HG03159 (cell line): ENCODE measurements at regions not wholly inside any gene's neighbourhood (a gene's known extent, or its start where the extent isn't known, plus 50 kb on each side); places are given as distances from the start of the nearest gene placed in this dataset.

Experiments used
- ATAC-seq: cut with Tn5 transposase; IDR thresholded peaks from one replicate; pipeline ENCODE4 v1.9.1; 2021; ENCODE audit warnings: mild to moderate bottlenecking, moderate library complexity; ENCODE audit not compliant: unreplicated experiment

DNA sequence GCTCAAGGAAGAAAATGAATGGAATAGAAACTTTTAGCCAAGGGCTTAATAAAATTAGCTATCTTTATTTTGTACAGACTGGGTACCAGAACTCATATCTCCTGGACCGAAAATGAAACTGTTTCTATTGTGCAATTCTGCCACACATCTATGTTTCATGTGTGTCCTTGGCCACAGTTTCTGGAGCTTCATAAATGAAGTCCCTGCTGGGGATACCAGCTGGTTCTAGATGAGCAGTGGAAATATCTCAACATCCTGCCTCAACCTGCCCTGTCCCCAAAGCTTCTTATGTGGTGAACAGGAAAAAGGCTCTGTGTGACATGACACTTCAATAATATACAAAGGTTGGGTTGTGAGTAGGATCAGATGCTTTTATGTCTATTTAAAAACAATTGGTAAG lies 310.1 kb upstream of the SORCS1 start:
- peak; percentile 45 for ATAC-seq

DNA sequence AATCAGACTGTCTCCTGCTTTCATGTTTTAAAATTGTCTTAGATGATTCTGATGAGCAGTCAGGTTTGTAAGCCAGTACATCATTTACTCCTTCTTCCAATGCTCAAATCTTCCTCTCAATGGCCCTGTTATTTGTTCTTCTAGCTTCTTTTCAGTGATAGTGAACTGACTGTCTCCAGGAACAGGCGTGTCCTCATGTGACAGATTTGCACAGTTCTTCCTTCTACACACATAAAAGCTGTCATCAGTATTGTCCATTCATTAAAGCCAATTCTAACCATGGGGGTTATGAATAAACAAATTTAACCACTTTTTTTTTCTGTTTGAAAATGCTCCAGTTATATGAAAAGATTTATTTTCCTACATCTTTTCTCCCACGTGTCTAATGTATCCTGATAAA lies 308.7 kb upstream of the SORCS1 start:
- ATAC-seq: no peak

DNA sequence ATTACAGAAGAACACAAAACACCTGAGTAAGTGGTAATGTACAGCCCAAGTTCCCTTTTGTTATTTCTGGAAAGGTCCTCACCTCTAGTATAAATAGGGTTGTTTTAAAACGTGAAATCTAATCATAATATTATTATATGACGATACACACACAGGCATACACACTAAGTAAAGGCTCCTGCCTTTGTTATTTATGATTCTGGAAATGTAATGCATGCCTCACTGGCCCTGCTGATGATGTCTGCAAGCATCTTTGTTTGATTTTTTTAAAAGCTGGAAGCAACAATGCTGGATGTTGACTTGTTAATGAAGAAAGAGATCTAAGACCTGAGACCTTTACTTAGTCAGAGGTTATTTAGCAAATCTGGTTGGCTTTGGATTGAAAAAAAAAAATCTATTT lies 307.4 kb upstream of the SORCS1 start:
- ATAC-seq: no peak

DNA sequence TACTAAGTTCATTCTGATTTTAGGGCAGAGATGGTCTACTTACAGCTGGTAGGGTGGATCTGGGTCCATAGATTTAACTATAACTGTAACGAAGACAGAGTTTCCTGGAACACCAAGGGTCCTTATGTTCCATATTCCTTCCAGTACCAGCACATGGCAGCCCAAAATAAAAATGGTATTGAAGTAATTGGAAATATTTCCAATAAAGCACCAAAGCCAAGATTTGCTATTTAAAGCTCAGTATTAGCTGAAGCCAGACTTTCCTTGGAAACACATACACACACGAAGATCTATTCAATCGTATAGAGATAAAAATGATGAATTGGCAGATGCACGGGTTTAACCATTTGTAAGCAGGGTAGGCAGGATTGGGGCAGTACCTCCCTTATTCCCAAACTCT lies 289.1 kb upstream of the SORCS1 start:
- no peak for ATAC-seq

DNA sequence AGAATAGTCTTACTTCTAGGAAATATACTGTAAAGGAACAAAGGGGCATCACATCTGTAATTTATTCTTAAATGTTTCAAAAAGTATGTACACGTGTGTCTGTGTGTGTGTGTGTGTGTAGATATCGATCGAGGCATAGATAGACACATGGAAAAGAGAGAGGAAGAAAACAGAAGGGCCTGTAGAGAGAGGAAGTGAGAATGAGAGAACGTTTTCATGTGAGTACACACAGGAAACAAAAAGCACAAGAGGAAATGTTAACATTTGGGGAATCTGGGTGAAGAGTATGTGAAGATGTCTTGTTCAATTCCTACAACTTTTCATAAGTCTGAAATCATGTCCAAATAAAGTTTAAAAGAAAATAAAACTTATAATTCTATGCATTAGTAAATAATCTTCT lies 286.5 kb upstream of the SORCS1 start:
- no peak for ATAC-seq

DNA sequence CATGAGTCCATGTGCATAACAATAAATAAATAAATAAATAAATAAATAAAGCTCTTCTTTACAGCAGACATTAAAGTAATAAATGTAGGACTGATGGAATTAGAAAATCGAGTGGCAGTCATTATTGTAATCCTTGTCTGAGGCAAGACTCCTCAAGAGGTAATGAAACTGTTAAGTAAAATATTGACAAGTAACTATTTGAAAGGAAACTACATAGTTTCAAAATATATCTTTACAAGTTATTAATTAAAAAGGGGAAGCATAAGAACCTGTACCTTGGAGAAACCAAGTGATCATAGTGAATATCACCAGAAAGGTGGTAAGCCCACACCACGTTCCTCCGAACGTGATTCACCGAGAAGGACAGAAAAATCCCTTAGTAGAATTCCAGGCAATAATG lies 285.6 kb upstream of the SORCS1 start:
- ATAC-seq: peak; percentile 69

DNA sequence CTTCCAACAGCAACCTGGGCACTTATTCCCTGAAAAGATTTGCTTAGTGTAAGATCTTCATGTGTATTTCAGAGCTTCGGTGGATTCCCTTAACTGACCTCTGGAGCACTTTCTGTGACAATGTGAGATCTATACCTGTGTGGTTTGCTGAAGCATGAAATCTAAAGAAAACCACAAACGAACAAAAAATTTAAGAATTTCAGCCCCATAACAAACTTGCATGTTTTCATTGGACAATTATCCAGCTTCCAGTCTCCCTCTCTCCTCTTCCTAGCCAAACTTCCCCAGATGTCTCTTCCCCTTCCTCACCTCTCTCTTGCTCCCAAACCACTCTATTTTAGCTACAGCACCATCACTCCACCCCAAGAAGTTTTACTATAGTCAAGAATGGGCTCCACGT lies 279.9 kb upstream of the SORCS1 start:
- no peak for ATAC-seq

DNA sequence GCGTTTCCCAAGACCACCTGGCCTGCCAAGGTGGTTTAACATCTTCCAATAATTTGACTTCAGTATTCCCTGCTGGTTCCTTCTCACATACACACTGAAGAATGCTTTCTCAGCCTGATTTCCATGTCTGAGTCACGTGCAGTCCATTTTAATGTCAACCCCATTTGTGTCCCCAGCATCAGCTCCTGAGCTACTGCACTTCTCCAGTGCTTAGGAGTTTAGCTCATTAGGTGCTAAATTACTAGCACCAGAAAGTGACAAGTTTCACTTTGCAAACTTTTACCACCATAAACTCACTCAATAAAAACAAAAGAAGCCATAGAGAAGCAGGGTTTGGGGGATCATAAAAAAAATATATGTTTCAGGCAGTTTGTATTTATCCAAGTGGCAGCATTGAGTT lies 279.3 kb upstream of the SORCS1 start:
- ATAC-seq: no peak

DNA sequence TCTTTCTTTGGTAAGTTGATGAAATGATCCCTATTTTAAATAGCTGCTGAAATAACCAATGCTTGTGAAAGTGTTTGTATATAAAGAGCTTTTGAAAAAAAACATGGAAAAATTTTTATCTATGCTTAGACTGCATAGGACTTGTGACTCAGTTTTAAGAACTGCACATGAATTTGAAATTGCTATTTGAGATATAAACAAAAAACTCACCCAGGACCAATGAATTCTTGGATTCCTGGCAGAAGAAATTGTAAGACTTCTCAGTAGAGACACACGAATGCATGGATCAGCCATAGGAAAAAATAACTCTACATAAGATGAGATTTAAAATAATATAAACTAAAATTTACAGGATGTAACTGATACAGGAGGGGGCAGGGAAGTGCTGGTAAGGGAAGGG lies 278.8 kb upstream of the SORCS1 start:
- ATAC-seq: no peak

DNA sequence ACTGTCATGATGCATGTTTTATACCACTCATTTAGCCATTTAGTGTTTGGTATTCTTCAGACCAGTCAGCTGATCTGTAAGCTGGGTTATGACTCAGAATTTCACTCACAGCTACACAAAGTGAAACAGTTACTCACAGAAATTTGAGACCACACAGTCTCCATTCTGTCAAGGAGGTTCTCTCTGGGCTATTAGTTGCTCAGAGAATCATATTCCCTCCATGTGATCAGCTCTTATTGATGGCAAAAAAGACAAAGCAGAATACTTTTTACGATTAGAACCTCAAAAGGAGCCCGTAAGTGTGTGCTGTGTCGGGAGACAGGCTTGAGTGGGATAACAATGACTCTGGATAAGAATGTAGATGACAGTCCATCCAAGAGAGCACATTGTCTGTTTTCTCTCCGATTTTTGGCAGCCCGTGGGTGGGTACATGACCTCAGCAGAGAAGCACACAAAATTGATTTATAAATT lies 277.6 kb upstream of the SORCS1 start:
- ATAC-seq: peak; percentile 99

DNA sequence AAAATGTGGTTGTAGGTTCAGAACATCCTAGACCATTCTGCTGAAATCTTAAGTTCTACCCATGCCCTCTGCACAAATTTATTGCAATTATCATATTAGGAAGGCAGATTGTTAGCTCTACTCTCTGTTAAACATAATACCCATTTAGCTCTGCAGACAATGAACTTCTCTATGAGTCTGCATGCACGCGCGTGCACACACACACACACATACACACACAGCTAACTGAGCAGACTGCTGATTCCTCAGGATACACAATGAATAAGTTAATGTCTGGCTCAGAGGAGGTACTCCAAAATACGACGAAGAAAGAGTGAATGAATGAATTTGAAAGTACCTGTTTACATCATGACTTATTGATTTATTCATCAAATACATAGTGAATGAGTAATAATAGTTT lies 276.2 kb upstream of the SORCS1 start:
- no peak for ATAC-seq

DNA sequence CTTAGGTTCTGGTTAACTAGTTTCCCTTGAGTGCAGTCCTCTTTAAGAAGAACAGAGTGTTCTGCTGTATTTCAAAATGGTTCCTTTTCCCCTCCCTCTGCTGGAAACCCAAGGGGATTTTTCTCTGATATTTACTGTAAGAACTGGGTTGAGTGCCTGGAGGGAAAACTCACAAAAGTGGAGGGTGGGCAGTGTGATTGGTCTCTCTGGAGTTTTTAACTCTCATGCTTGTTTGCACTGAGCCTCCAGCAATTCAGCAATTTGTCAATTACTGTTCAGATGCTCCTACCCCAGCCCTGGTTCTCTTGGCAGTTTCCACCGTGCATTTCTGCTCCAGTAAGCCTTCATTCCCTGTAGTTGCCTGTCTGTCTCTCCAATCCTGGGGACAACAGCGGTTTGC lies 273.4 kb upstream of the SORCS1 start:
- no peak for ATAC-seq

DNA sequence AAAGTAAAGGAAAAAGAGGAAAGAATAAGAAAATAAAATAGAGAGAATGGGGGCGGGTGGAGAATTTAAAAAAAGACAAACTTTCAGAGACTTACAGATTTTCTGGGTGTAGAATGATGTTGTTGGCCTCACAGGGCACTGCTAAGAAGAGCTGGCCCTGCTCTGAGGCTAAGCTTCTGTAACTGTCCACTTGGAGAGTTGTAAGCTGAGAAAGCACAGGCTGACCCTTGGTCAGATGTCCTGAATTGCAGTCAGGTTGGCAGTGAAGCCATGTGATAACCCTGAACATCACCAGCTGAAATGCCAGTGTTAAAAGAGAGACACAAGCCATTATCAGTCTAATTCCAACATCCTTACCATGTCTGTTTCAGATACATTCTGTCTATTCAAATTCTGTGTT lies 272.1 kb upstream of the SORCS1 start:
- no peak for ATAC-seq

DNA sequence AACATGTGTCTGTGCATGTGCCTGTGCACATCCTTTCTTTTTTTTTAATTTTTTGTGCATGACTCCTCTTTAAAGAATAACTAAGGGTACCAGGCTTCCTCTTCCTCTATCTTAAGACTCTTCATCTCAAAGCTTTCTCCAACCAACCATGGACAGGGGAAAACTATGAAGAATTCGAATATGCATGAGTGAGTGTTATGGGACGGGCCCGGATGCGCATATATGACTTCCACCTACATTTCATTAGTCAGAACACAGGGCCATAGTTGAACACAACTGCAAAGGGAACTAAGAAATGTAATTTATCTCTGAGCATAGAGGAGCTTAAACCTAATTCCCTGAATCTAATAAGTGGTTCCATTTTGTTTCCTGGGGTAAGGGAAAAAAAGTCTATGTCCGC lies 270.3 kb upstream of the SORCS1 start:
- no peak for ATAC-seq

DNA sequence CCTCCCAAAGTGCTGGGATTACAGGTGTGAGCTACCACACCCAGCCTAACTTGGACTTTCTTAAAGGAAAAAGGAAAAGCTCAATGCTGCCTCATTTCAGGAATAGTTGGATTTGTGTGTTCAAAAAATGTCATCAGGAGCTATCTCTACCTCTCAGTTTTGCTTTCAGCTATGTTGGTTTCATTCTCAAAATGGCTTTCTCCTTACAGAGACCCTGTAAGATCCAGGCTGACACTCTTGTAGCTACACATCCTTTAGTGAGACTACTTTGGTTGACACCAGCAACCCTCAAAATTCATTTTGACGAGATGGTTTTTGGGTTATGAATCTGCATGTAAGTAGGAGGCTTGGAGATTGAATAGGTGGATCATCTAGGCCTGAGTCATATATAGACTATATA lies 269.7 kb upstream of the SORCS1 start:
- no peak for ATAC-seq

DNA sequence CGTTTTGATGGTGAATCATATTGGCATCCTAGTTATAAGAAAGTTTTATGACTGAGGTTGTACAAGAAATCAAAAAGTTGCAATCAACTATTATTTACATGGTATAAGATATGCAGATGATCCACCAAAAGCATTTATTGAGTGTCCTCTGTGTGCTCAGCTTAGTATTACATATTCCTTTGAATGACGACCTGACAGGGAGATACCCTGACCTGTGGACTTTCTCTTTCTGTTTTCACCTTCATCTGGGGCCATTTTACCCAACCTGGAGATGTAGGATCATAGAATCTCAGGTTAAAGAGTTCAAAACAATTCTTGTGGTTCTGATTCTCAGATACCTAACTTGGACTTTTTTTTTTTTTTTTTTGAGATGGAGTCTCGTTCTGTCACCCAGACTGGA lies 269.1 kb upstream of the SORCS1 start:
- no peak for ATAC-seq

DNA sequence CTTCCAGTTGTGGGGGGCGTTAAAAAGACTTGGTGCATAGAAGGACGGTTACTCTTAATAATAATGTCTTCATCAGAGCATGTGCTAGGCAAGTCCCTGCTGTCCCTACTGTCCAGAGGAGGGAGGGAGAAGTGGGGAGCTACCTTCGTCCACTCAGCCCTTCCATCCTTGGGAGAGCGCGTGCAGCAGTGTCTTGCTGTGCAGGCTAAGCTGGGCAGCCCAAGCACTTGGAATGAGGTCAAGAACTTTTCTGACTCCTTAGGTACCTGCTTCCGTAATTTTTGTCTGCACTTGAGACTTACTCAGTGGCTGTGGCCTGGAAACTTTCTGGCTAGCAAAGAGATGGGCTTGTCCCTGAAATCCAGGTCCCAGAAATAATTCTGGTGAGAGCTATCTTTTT lies 265.9 kb upstream of the SORCS1 start:
- no peak for ATAC-seq

DNA sequence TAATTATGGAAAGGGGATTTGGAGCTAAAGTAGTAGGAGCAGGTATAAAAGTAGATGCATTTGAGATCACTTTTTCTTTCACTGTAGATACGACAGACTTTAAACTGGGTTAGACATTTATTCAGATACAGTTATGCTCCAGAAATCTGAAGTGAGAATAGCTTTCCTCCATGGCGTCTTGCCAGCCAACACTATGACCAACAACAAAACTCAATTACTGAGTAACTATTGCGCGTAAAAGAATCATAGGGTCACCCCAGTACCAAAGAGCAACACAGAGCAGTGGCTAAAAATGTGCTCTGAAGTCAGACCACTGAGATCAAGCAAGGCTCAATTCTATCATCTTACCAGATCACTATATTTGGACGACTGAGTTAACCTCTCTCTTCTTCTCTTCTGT lies 262.5 kb upstream of the SORCS1 start:
- ATAC-seq: no peak

DNA sequence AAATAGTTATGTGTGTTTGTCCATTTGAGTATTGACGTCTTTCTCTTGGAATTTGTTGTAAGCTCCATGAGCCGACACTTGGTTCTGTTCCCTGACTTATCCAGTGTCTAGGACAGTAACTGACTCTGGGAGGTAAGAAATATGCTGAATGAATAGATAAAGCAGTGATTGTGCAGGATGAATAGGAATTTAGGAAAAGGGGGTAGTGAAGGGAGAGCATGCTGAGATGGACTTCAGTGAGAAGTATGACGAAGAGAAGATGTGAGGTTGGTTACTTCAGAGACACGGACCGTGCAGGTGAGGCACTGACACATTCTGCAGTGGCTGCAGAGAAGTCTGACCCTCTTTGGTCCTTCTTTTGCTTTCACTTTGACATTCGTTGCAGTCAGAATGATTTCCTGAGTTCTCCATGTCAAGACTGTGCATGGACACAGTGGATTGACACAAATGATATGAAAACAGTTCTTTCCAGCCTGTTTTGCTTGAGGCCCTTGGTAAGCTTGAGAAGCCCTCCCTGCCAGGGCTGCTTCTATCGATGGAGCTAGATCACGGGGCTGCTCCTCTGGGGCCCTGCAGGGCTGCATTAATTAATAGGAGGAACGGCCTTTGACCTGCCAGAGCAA lies 261.5 kb upstream of the SORCS1 start:
- ATAC-seq: peak; percentile 72

DNA sequence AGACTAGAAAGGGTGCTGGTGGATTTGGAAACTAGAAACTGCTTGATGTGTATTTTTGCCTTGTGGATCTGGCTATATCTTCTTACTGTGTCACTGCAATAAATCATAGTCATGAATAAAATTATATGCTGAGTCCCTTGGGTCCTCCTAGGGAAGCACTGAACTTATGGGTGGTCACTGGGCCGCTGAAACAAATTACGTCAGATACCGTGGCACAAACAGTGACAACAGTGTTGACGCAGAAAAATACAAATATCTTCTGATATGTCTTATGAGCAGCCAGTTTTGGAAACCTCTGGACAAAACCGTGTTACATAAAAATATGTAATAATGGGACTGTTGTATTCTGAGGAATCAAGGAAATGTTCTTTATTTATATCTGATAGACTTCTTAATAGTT lies 260.1 kb upstream of the SORCS1 start:
- no peak for ATAC-seq

DNA sequence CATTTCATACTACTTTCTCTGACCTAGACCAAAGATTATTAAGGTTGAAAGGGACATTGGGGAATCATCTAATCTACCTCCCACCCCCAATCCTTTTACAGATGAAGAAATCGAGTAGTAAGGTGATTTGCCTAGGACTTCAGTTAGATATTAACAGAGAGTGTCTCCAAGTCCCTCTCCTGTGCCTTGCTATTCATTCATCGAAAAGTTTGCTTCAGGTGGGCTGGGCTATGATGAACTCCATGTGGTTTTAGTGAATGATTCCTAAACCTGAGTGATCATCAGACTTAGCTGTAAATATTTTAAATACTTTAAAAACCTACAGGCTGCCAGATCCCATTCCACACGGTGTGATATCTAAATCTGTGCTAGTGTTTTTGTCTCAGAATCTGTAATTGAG lies 259.4 kb upstream of the SORCS1 start:
- no peak for ATAC-seq

DNA sequence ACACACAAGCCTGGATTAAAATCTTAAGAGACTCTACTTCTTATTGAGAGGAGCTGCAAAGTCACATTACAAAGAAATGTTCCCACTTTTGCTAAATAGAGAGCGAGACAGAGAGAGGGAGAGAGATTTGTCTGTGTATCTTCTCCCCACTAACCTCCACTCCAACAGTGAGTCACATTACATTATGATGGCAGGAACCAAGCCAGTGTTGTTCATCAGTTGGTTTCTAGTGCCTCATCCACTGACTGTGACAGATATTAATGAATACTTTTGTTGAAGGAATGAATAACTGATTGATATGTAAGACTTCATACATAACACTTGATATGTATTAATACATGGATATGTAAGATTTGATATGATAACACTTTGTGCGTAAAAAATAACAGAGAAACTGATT lies 258.2 kb upstream of the SORCS1 start:
- ATAC-seq: no peak

DNA sequence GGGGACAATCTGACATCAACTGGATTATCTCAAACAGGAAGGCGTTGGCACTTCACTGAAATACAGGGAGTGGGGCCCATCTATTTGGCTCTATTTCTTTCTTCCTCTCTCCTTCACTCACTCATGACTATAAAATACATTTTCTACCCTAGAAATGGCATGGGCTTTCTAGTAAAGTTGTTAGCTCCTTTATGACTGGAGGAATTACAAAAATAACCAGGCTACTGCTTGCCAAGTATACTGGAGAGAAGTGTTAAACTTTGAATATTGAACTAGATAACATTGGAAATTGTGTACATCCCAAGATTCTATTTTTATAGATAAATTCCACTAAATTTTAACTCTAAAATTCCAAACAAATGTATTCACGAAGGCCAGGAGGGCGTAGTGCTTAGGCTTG lies 255.7 kb upstream of the SORCS1 start:
- ATAC-seq: no peak
